ENCODE measurements at regions not wholly inside any gene's neighbourhood (a gene's known extent, or its start where the extent isn't known, plus 50 kb on each side); places are given as distances from the start of the nearest gene placed in this dataset.
"Not testable (repeated sequence)": the region's sequence is repeated elsewhere in the genome, so short reads cannot be mapped to it uniquely, and the experiment has no call there.

- ATAC-seq (no peak), DNase-seq (ENCODE audit: low spot score) (no peak)
- Mint-ChIP-seq H3K9me3 (peaks cover 3% of the 10 kb centered on the region), H3K27ac (no peak overlapping the region), H3K4me1 (ENCODE audit: low read depth in 2 of 2) (no peaks in the 10 kb centered on the region), H3K36me3 (no peaks in the 10 kb centered on the region), H3K27me3 (peaks cover 0 to 13% of the 10 kb centered on the region in 2 donors), H3K4me3 (no peak overlapping the region)
These were observed 243.3 kb upstream of the RARB start for GRCh38 chr3:25184641-25185250.

GRCh38 chr3:25191673-25192072 is 236.4 kb upstream of the RARB start:
- H3K9me3 Mint-ChIP-seq: peaks cover 3% of the 10 kb centered on the region
- no peak overlapping the region for H3K4me3 Mint-ChIP-seq
- no peaks in the 10 kb centered on the region for H3K36me3 Mint-ChIP-seq
- no peaks in the 10 kb centered on the region for H3K4me1 Mint-ChIP-seq (ENCODE audit: low read depth in 2 of 2)
- DNase-seq (ENCODE audit: low spot score) (no peak), ATAC-seq (no peak)
- H3K27ac Mint-ChIP-seq: no peak overlapping the region
- H3K27me3 Mint-ChIP-seq: no peaks in the 10 kb centered on the region

- H3K9me3 Mint-ChIP-seq: peaks cover 24% of the 10 kb centered on the region
- ATAC-seq; H3K4me3 Mint-ChIP-seq; H3K4me1 Mint-ChIP-seq (ENCODE audit: low read depth in 2 of 2); H3K27ac Mint-ChIP-seq; DNase-seq (ENCODE audit: low spot score); H3K27me3 Mint-ChIP-seq; H3K36me3 Mint-ChIP-seq: not testable (repeated sequence)
These were observed 228.5 kb upstream of the RARB start for GRCh38 chr3:25199567-25199966.

GRCh38 chr3:25212736-25213135 is 215.3 kb upstream of the RARB start:
- Mint-ChIP-seq H3K4me1 (ENCODE audit: low read depth in 2 of 2) (no peaks in the 10 kb centered on the region), H3K27ac (no peak overlapping the region), H3K27me3 (no peaks in the 10 kb centered on the region), H3K36me3 (no peaks in the 10 kb centered on the region), H3K9me3 (peaks cover 12% of the 10 kb centered on the region), H3K4me3 (no peak overlapping the region)
- no peak for ATAC-seq
- no peak for DNase-seq (ENCODE audit: low spot score)

GRCh38 chr3:25214034-25214433 is 214.0 kb upstream of the RARB start:
- H3K27ac Mint-ChIP-seq: no peak overlapping the region
- DNase-seq (ENCODE audit: low spot score) (no peak), ATAC-seq (no peak)
- H3K36me3 Mint-ChIP-seq: no peaks in the 10 kb centered on the region
- no peaks in the 10 kb centered on the region for H3K27me3 Mint-ChIP-seq
- peaks cover 7% of the 10 kb centered on the region for H3K9me3 Mint-ChIP-seq
- no peak overlapping the region for H3K4me3 Mint-ChIP-seq
- no peaks in the 10 kb centered on the region for H3K4me1 Mint-ChIP-seq (ENCODE audit: low read depth in 2 of 2)

GRCh38 chr3:25218362-25218761 is 209.7 kb upstream of the RARB start:
- H3K36me3 Mint-ChIP-seq: no peaks in the 10 kb centered on the region
- H3K27me3 Mint-ChIP-seq: no peaks in the 10 kb centered on the region
- peaks cover 7% of the 10 kb centered on the region for H3K9me3 Mint-ChIP-seq
- no peak overlapping the region for H3K27ac Mint-ChIP-seq
- no peak for DNase-seq (ENCODE audit: low spot score)
- no peaks in the 10 kb centered on the region for H3K4me1 Mint-ChIP-seq (ENCODE audit: low read depth in 2 of 2)
- ATAC-seq: no peak
- H3K4me3 Mint-ChIP-seq: no peak overlapping the region

- no peaks in the 10 kb centered on the region for H3K36me3 Mint-ChIP-seq
- H3K4me3 Mint-ChIP-seq: no peak overlapping the region
- ATAC-seq (no peak), DNase-seq (ENCODE audit: low spot score) (no peak)
- no peaks in the 10 kb centered on the region for H3K9me3 Mint-ChIP-seq
- no peak overlapping the region for H3K27ac Mint-ChIP-seq
- H3K4me1 Mint-ChIP-seq (ENCODE audit: low read depth in 2 of 2): no peaks in the 10 kb centered on the region
- H3K27me3 Mint-ChIP-seq: peaks cover 0 to 6% of the 10 kb centered on the region in 2 donors
These were observed 201.3 kb upstream of the RARB start for GRCh38 chr3:25226747-25227146.

GRCh38 chr3:25229586-25229985 is 198.5 kb upstream of the RARB start:
- no peaks in the 10 kb centered on the region for H3K4me1 Mint-ChIP-seq (ENCODE audit: low read depth in 2 of 2)
- DNase-seq (ENCODE audit: low spot score) (no peak), ATAC-seq (no peak)
- H3K36me3 Mint-ChIP-seq: no peaks in the 10 kb centered on the region
- no peaks in the 10 kb centered on the region for H3K9me3 Mint-ChIP-seq
- no peak overlapping the region for H3K27ac Mint-ChIP-seq
- no peak overlapping the region for H3K4me3 Mint-ChIP-seq
- peaks cover 3 to 6% of the 10 kb centered on the region in 2 donors for H3K27me3 Mint-ChIP-seq

- DNase-seq (ENCODE audit: low spot score): no peak
- H3K36me3 Mint-ChIP-seq: no peaks in the 10 kb centered on the region
- peaks cover 3 to 5% of the 10 kb centered on the region in 2 donors for H3K27me3 Mint-ChIP-seq
These were observed 193.0 kb upstream of the RARB start for GRCh38 chr3:25235031-25235430.

GRCh38 chr3:25235466-25235865 is 192.6 kb upstream of the RARB start:
- Mint-ChIP-seq H3K27me3 (peaks cover 3 to 9% of the 10 kb centered on the region in 2 donors), H3K27ac (no peak overlapping the region), H3K4me1 (ENCODE audit: low read depth in 2 of 2) (no peaks in the 10 kb centered on the region), H3K4me3 (no peak overlapping the region), H3K9me3 (peaks cover 3% of the 10 kb centered on the region), H3K36me3 (no peaks in the 10 kb centered on the region)
- ATAC-seq (no peak), DNase-seq (ENCODE audit: low spot score) (no peak)

More at GRCh38 chr3:25235031-25235430, 193.0 kb upstream of the RARB start:
- H3K27ac Mint-ChIP-seq: no peak overlapping the region
- no peak overlapping the region for H3K4me3 Mint-ChIP-seq
- peaks cover 2% of the 10 kb centered on the region for H3K9me3 Mint-ChIP-seq
- no peak for ATAC-seq
- no peaks in the 10 kb centered on the region for H3K4me1 Mint-ChIP-seq (ENCODE audit: low read depth in 2 of 2)

- H3K27ac Mint-ChIP-seq: no peak overlapping the region
- peaks cover 3 to 12% of the 10 kb centered on the region in 2 donors for H3K27me3 Mint-ChIP-seq
- H3K4me3 Mint-ChIP-seq: no peak overlapping the region
- no peak for ATAC-seq
- no peaks in the 10 kb centered on the region for H3K4me1 Mint-ChIP-seq (ENCODE audit: low read depth in 2 of 2)
- peaks cover 2% of the 10 kb centered on the region for H3K36me3 Mint-ChIP-seq
- no peak for DNase-seq (ENCODE audit: low spot score)
- peaks cover 3% of the 10 kb centered on the region for H3K9me3 Mint-ChIP-seq
These were observed 190.5 kb upstream of the RARB start for GRCh38 chr3:25237602-25238001.

GRCh38 chr3:25239042-25239441 is 189.0 kb upstream of the RARB start:
- Mint-ChIP-seq H3K4me3 (no peak overlapping the region), H3K27me3 (peaks cover 3 to 18% of the 10 kb centered on the region in 2 donors), H3K9me3 (peaks cover 7% of the 10 kb centered on the region), H3K4me1 (ENCODE audit: low read depth in 2 of 2) (no peaks in the 10 kb centered on the region), H3K36me3 (peaks cover 10% of the 10 kb centered on the region), H3K27ac (no peak overlapping the region)
- ATAC-seq (no peak), DNase-seq (ENCODE audit: low spot score) (no peak)

- DNase-seq (ENCODE audit: low spot score): no peak
- no peak for ATAC-seq
- peaks cover 30% of the 10 kb centered on the region for H3K9me3 Mint-ChIP-seq
- H3K36me3 Mint-ChIP-seq: peaks cover 31% of the 10 kb centered on the region
- H3K27me3 Mint-ChIP-seq: peaks cover 2 to 13% of the 10 kb centered on the region in 2 donors
- no peak overlapping the region for H3K4me3 Mint-ChIP-seq
- no peaks in the 10 kb centered on the region for H3K4me1 Mint-ChIP-seq (ENCODE audit: low read depth in 2 of 2)
- no peak overlapping the region for H3K27ac Mint-ChIP-seq
These were observed 181.2 kb upstream of the RARB start for GRCh38 chr3:25246913-25247312.

GRCh38 chr3:25252291-25252690 is 175.8 kb upstream of the RARB start:
- Mint-ChIP-seq H3K27ac (no peak overlapping the region), H3K9me3 (peaks cover 15% of the 10 kb centered on the region), H3K36me3 (peaks cover 26% of the 10 kb centered on the region), H3K4me1 (ENCODE audit: low read depth in 2 of 2) (no peaks in the 10 kb centered on the region), H3K4me3 (no peak overlapping the region), H3K27me3 (peaks cover 0 to 25% of the 10 kb centered on the region in 2 donors)
- no peak for DNase-seq (ENCODE audit: low spot score)
- no peak for ATAC-seq

GRCh38 chr3:25257026-25257425 is 171.0 kb upstream of the RARB start:
- peaks cover 4 to 39% of the 10 kb centered on the region in 2 donors for H3K27me3 Mint-ChIP-seq
- DNase-seq (ENCODE audit: low spot score) (no peak), ATAC-seq (no peak)
- H3K36me3 Mint-ChIP-seq: peaks cover 10% of the 10 kb centered on the region
- H3K4me1 Mint-ChIP-seq (ENCODE audit: low read depth in 2 of 2): no peaks in the 10 kb centered on the region
- H3K4me3 Mint-ChIP-seq: no peak overlapping the region
- H3K27ac Mint-ChIP-seq: no peak overlapping the region
- H3K9me3 Mint-ChIP-seq: peaks cover 3% of the 10 kb centered on the region

Measured in natural killer cell treated with Interleukin-12 subunit alpha and Interleukin-12 subunit beta and Interleukin-15 and Interleukin-18, amount 100 ng/mL, for 72 hours (primary cell).